Thoracic aorta (tissue), 2 donors: ENCODE measurements at regions not wholly inside any gene's neighbourhood (a gene's known extent, or its start where the extent isn't known, plus 50 kb on each side); places are given as distances from the start of the nearest gene placed in this dataset.

Experiments
- ATAC-seq: fragments of 150-250 bp; one replicate; pipeline ENCODE4 v1.8.0; 2017; ENCODE audit warnings: low read depth; ENCODE audit not compliant: insufficient number of reproducible peaks, low FRiP score
- DNase-seq: peaks from one replicate; pipeline ENCODE4 v3.0.0-alpha.2; 2020; ENCODE audit warnings: low spot score
- H3K27ac ChIP-seq, 2 donors: fragments of 200-600 bp; sonication (generic); 1 replicate in 1 of 2; 2 replicates in 1 of 2; pipeline ENCODE4 v1.5.1; 2016; ENCODE audit warnings: mild to moderate bottlenecking in 2 of 2, moderate library complexity in 2 of 2
- H3K27me3 ChIP-seq: fragments of 200-600 bp; sonication (generic); replicated peaks from 2 replicates; pipeline ENCODE4 v1.6.0; 2016; ENCODE audit warnings: mild to moderate bottlenecking; ENCODE audit not compliant: insufficient read depth
- H3K36me3 ChIP-seq: fragments of 200-600 bp; sonication (generic); one replicate; pipeline ENCODE4 v1.5.1; 2016
- H3K4me1 ChIP-seq, 2 donors: fragments of 200-600 bp; sonication (generic); 1 replicate in 1 of 2; 2 replicates in 1 of 2; pipeline versions ENCODE4 v1.5.1 to v1.6.0; 2016; ENCODE audit warnings: low read depth in 2 of 2, mild to moderate bottlenecking in 1 of 2; ENCODE audit not compliant: control insufficient read depth in 1 of 2
- H3K4me3 ChIP-seq: fragments of 200-600 bp; sonication (generic); 2 replicates; pipeline ENCODE4 v1.5.1; 2016; ENCODE audit warnings: mild to moderate bottlenecking
- H3K9me3 ChIP-seq: fragments of 200-600 bp; sonication (generic); 2 replicates; pipeline ENCODE4 v1.5.1; 2016
- TF ChIP-seq, protein P1 (sequence below): fragments of 200-600 bp; sonication (generic); IDR thresholded peaks from one replicate; pipeline ENCODE4 v1.5.1; 2019; ENCODE audit warnings: antibody characterized with exemption

DNA sequence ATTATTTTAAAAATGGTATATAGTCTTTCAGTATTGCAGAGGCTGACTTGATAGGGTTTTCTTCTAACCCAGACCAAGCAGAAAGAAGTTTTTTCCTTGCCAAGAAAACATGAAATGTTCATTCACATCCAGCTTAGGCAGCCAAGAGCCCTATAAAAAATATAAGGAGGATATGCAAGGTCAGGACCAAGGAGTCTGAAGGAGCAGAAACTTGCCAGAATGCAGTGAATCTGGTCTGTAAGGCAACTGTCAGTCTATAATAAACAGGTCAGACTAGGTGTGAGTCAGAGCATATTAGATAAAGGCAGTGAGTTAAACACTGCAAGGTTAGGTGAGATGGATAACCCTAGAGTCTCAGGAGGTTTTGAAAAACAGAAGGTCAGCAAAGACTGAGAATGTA is 645.5 kb downstream of the C12orf50 start:
- Histone ChIP-seq H3K9me3 (no peaks in the 10 kb centered on the region), H3K27ac (no peak overlapping the region), H3K36me3 (no peaks in the 10 kb centered on the region), H3K4me1 (no peaks in the 10 kb centered on the region), H3K4me3 (no peak overlapping the region), H3K27me3 (no peaks in the 10 kb centered on the region)
- TF ChIP-seq, protein P1, sequence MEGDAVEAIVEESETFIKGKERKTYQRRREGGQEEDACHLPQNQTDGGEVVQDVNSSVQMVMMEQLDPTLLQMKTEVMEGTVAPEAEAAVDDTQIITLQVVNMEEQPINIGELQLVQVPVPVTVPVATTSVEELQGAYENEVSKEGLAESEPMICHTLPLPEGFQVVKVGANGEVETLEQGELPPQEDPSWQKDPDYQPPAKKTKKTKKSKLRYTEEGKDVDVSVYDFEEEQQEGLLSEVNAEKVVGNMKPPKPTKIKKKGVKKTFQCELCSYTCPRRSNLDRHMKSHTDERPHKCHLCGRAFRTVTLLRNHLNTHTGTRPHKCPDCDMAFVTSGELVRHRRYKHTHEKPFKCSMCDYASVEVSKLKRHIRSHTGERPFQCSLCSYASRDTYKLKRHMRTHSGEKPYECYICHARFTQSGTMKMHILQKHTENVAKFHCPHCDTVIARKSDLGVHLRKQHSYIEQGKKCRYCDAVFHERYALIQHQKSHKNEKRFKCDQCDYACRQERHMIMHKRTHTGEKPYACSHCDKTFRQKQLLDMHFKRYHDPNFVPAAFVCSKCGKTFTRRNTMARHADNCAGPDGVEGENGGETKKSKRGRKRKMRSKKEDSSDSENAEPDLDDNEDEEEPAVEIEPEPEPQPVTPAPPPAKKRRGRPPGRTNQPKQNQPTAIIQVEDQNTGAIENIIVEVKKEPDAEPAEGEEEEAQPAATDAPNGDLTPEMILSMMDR = no peak
- ATAC-seq = no peak
- DNase-seq = no peak

DNA sequence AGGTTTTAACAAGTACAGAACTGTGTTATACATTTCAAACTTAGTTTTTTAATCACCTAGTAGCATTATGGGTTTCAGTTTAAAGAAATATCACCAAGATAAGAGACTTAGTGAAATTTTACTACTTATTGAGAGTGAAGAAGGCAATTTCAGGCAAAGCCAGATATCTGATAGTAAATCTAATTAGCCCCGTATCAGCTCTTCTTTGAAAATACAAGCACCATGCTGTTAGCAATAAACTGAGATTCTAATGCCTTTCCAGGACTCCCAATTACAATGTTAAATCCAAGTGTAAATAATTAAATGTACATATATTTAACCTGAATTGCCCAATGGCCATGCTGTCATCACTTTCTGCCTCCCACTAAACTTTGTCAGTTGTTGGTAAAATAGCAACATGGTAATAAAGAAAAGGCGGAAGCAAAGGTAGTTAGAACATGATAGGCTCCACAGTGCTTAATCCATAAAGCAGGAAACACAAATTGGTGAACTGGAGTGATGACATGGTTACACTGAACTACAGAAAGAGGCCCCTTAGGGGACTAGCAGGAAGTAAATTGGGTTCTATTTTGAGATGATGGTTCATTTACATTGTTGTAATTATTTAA is 646.1 kb downstream of the C12orf50 start:
- DNase-seq (no peak), ATAC-seq (no peak)
- no peaks in the 10 kb centered on the region for H3K4me1 ChIP-seq
- H3K9me3 ChIP-seq = peaks cover under 1% of the 10 kb centered on the region
- TF ChIP-seq, protein P1 = no peak
- no peaks in the 10 kb centered on the region for H3K27me3 ChIP-seq
- H3K27ac ChIP-seq = no peak overlapping the region
- H3K36me3 ChIP-seq = no peaks in the 10 kb centered on the region
- H3K4me3 ChIP-seq = no peak overlapping the region

DNA sequence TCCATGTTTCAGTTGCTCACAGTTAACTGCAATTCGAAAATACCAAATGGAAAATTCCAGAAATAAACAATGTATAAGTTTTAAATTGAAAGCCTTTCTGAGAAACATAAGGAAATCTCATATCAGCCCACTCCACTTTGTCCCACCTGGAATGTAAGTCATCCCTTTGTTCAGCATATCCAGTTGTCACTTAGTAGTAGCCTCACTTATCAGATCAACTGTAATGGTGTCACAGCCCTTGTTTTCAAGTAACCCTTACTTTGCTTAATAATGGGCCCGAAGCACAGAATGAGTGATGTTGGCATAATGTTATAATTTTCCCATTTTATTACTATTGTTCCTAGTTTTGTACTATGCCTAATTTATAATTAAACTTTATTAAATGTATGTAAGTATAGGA is 646.8 kb downstream of the C12orf50 start:
- DNase-seq (no peak), ATAC-seq (no peak)
- Histone ChIP-seq H3K27ac (no peak overlapping the region), H3K27me3 (no peaks in the 10 kb centered on the region), H3K9me3 (peaks cover 3% of the 10 kb centered on the region), H3K4me1 (no peaks in the 10 kb centered on the region), H3K36me3 (no peaks in the 10 kb centered on the region), H3K4me3 (no peak overlapping the region)
- TF ChIP-seq, protein P1 = no peak

DNA sequence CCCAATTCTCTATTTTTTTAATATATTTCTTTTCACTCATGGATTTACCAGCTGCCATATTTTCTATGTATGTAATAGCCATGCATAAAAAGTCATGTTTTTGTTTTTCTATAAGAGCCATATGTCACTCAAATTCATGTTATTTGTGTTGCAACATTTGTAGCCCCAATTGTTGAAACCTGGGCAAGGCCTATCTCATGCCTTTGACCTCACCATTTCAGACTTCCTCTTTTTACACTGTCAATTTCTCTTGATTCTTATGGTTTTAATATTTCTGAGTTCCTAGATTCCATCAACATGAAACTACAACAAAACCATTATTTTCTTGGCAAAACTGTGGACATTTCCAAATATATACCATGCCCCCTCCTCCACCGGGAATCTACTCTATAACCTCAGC is 647.5 kb downstream of the C12orf50 start:
- Histone ChIP-seq H3K27ac (no peak overlapping the region), H3K4me3 (no peak overlapping the region), H3K4me1 (no peaks in the 10 kb centered on the region), H3K36me3 (no peaks in the 10 kb centered on the region), H3K27me3 (no peaks in the 10 kb centered on the region), H3K9me3 (peaks cover 3% of the 10 kb centered on the region)
- no peak for DNase-seq
- no peak for ATAC-seq
- TF ChIP-seq, protein P1 = no peak

DNA sequence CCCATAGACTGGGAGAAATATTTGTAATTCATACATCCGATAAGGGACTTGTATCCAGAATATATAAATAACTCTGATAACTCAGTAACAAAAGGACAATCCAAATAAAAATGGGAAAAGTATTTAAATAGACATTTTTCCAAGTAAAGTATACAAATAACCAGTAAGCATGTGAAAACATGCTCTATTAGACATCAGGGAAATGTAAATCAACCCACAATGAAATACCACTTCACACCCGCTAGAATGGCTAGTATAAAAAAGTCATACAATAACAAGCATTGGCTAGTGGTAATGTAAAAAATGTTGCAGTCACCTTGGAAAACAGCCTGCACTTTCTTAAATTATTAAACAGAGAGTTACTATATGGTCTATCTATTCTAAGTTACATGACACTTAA is 650.7 kb downstream of the C12orf50 start:
- H3K27ac ChIP-seq = no peak overlapping the region
- no peak for DNase-seq
- TF ChIP-seq, protein P1 = no peak
- H3K4me3 ChIP-seq = no peak overlapping the region
- no peaks in the 10 kb centered on the region for H3K36me3 ChIP-seq
- H3K9me3 ChIP-seq = peaks cover 7% of the 10 kb centered on the region
- H3K27me3 ChIP-seq = no peaks in the 10 kb centered on the region
- no peak for ATAC-seq
- H3K4me1 ChIP-seq = no peaks in the 10 kb centered on the region
